ENCODE measurements at regions not wholly inside any gene's neighbourhood (a gene's known extent, or its start where the extent isn't known, plus 50 kb on each side); places are given as distances from the start of the nearest gene placed in this dataset.

DNA sequence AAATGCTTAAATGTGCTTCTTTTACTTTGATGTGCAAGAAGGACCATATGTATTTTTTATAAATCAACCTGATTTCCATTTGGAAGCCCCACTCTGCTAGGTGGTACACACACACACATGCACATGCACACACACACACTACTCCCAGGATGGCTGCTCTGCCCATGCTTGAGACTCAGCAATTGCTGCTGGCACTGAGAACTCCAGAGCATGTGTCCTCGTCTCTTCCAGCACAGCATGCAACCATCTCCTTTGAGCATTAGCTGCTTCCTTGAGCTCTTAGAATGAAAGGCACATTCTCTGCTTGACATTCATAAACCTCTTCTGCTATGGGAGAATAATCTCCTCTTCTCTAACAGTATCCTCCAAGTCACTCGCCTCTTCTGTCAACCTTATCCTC lies 115.9 kb downstream of the FEM1C start:
- H3K27ac ChIP-seq, result no peak overlapping the region
- DNase-seq, result no peak
- H3K4me1 ChIP-seq, result no peaks in the 10 kb centered on the region
- H3K9me3 ChIP-seq, result no peaks in the 10 kb centered on the region
- H3K4me3 ChIP-seq, result no peak overlapping the region
- no peaks in the 10 kb centered on the region for H3K36me3 ChIP-seq (ENCODE audit: low read depth, missing control alignments)
- 93 to 100% methylated on average over 2 of the region's 2 CpGs for WGBS, 2 donors
- intact Hi-C loops (cut with DNase I; ENCODE audit: low total_unique reads), result no loop called here
- TF ChIP-seq CTCF (IDR thresholded peaks at IDR 0.05), result no peak
- TF ChIP-seq POLR2A (IDR thresholded peaks at IDR 0.05), result no peak
- H3K27me3 ChIP-seq, result no peaks in the 10 kb centered on the region

DNA sequence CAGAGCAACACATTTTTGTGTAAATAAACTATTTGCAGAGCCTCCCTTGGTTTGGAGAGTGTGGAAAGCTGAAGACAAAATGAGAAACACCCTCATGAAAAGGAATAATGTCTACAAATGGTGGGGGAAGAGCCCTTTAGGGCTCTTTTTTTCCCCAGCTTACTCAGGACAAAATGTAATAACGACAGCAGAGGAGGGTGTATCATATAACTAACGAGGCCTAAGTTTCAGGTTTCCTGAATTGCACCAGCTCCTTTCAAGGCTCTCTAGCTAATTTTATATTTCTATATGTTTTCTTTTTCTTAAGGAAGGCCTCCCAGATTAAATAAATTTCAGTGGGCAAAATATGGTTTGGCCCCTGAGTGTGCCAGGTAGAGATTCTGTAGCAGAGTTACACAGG lies 116.3 kb downstream of the FEM1C start:
- no peaks in the 10 kb centered on the region for H3K4me1 ChIP-seq
- no peak for DNase-seq
- H3K4me3 ChIP-seq, result no peak overlapping the region
- H3K36me3 ChIP-seq (ENCODE audit: low read depth, missing control alignments), result no peaks in the 10 kb centered on the region
- intact Hi-C loops (cut with DNase I; ENCODE audit: low total_unique reads), result no loop called here
- WGBS, 2 donors, result 54 to 61% methylated on average over 2 of the region's 2 CpGs
- no peaks in the 10 kb centered on the region for H3K9me3 ChIP-seq
- no peak for TF ChIP-seq CTCF (IDR thresholded peaks at IDR 0.05)
- no peak for TF ChIP-seq POLR2A (IDR thresholded peaks at IDR 0.05)
- H3K27me3 ChIP-seq, result no peaks in the 10 kb centered on the region
- H3K27ac ChIP-seq, result no peak overlapping the region

- H3K27ac ChIP-seq, result no peak overlapping the region
- H3K4me3 ChIP-seq, result no peak overlapping the region
- H3K27me3 ChIP-seq, result no peaks in the 10 kb centered on the region
- intact Hi-C loops (cut with DNase I; ENCODE audit: low total_unique reads), result no loop called here
- H3K36me3 ChIP-seq (ENCODE audit: low read depth, missing control alignments), result no peaks in the 10 kb centered on the region
- WGBS, 2 donors, result 88 to 89% methylated on average over 3 of the region's 3 CpGs
- no peak for DNase-seq
- no peaks in the 10 kb centered on the region for H3K9me3 ChIP-seq
- TF ChIP-seq POLR2A (IDR thresholded peaks at IDR 0.05) (no peak), CTCF (IDR thresholded peaks at IDR 0.05) (no peak)
- no peaks in the 10 kb centered on the region for H3K4me1 ChIP-seq
These were observed 120.1 kb downstream of the FEM1C start for GRCh38 chr5:115424446-115424845.

- no peak for TF ChIP-seq CTCF (IDR thresholded peaks at IDR 0.05)
- TF ChIP-seq POLR2A (IDR thresholded peaks at IDR 0.05), result no peak
- Histone ChIP-seq H3K4me1 (no peaks in the 10 kb centered on the region), H3K9me3 (no peaks in the 10 kb centered on the region), H3K27me3 (no peaks in the 10 kb centered on the region), H3K27ac (no peak overlapping the region), H3K36me3 (ENCODE audit: low read depth, missing control alignments) (no peaks in the 10 kb centered on the region), H3K4me3 (no peak overlapping the region)
- WGBS, 2 donors, result 55 to 61% methylated on average over 5 of the region's 5 CpGs
- intact Hi-C loops (cut with DNase I; ENCODE audit: low total_unique reads), result no loop called here
- DNase-seq, result no peak
These were observed 120.5 kb downstream of the FEM1C start for GRCh38 chr5:115424030-115424429.

- no peaks in the 10 kb centered on the region for H3K9me3 ChIP-seq
- no peaks in the 10 kb centered on the region for H3K36me3 ChIP-seq (ENCODE audit: low read depth, missing control alignments)
- intact Hi-C loops (cut with DNase I; ENCODE audit: low total_unique reads), result no loop called here
- no peaks in the 10 kb centered on the region for H3K4me1 ChIP-seq
- WGBS, 2 donors, result 38 to 40% methylated on average over 5 of the region's 5 CpGs
- H3K4me3 ChIP-seq, result no peak overlapping the region
- DNase-seq, result no peak
- no peak overlapping the region for H3K27ac ChIP-seq
- TF ChIP-seq POLR2A (IDR thresholded peaks at IDR 0.05) (no peak), CTCF (IDR thresholded peaks at IDR 0.05) (no peak)
- no peaks in the 10 kb centered on the region for H3K27me3 ChIP-seq
These were observed 121.0 kb downstream of the FEM1C start for GRCh38 chr5:115423541-115423940.

Data from testis (tissue), 2 donors.